ENCODE measurements at regions not wholly inside any gene's neighbourhood (a gene's known extent, or its start where the extent isn't known, plus 50 kb on each side); places are given as distances from the start of the nearest gene placed in this dataset.
"Not testable (repeated sequence)": the region's sequence is repeated elsewhere in the genome, so short reads cannot be mapped to it uniquely, and the experiment has no call there.

GRCh38 chr2:209194717-209195116 is 229.1 kb upstream of the MAP2 start:
- Histone ChIP-seq H3K4me3 (ENCODE audit: low read length) (no peak overlapping the region), H3K4me1 (ENCODE audit: control insufficient read depth, insufficient read depth, low read length) (no peaks in the 10 kb centered on the region), H3K4me2 (ENCODE audit: low read length) (no peak overlapping the region), H3K36me3 (ENCODE audit: insufficient read depth, low read length) (no peaks in the 10 kb centered on the region), H3K9me3 (replicated peaks; ENCODE audit: low read length) (no peaks in the 10 kb centered on the region), H3K27me3 (ENCODE audit: control insufficient read depth, insufficient read depth, low read length) (no peaks in the 10 kb centered on the region), H3K9ac (ENCODE audit: low read depth, low read length) (no peak overlapping the region)

GRCh38 chr2:209208211-209208610 is 215.6 kb upstream of the MAP2 start:
- peak overlapping the region; percentile 63 for H3K4me3 ChIP-seq (ENCODE audit: low read length)

GRCh38 chr2:209209943-209210342 is 213.9 kb upstream of the MAP2 start:
- Histone ChIP-seq H3K9ac (ENCODE audit: low read depth, low read length) (no peak overlapping the region), H3K4me1 (ENCODE audit: control insufficient read depth, insufficient read depth, low read length) (no peaks in the 10 kb centered on the region), H3K4me2 (ENCODE audit: low read length) (no peak overlapping the region), H3K36me3 (ENCODE audit: insufficient read depth, low read length) (no peaks in the 10 kb centered on the region), H3K9me3 (replicated peaks; ENCODE audit: low read length) (no peaks in the 10 kb centered on the region), H3K4me3 (ENCODE audit: low read length) (no peak overlapping the region), H3K27me3 (ENCODE audit: control insufficient read depth, insufficient read depth, low read length) (no peaks in the 10 kb centered on the region)

More at GRCh38 chr2:209208211-209208610, 215.6 kb upstream of the MAP2 start:
- no peaks in the 10 kb centered on the region for H3K27me3 ChIP-seq (ENCODE audit: control insufficient read depth, insufficient read depth, low read length)
- H3K9me3 ChIP-seq (replicated peaks; ENCODE audit: low read length): no peaks in the 10 kb centered on the region
- no peak overlapping the region for H3K9ac ChIP-seq (ENCODE audit: low read depth, low read length)
- H3K4me1 ChIP-seq (ENCODE audit: control insufficient read depth, insufficient read depth, low read length): no peaks in the 10 kb centered on the region
- peak overlapping the region; percentile 77 for H3K4me2 ChIP-seq (ENCODE audit: low read length)
- no peaks in the 10 kb centered on the region for H3K36me3 ChIP-seq (ENCODE audit: insufficient read depth, low read length)

GRCh38 chr2:209230560-209230959 is 193.3 kb upstream of the MAP2 start:
- no peak overlapping the region for H3K9ac ChIP-seq (ENCODE audit: low read depth, low read length)
- H3K4me2 ChIP-seq (ENCODE audit: low read length): no peak overlapping the region
- no peaks in the 10 kb centered on the region for H3K27me3 ChIP-seq (ENCODE audit: control insufficient read depth, insufficient read depth, low read length)
- no peaks in the 10 kb centered on the region for H3K36me3 ChIP-seq (ENCODE audit: insufficient read depth, low read length)
- no peak overlapping the region for H3K4me3 ChIP-seq (ENCODE audit: low read length)
- H3K9me3 ChIP-seq (replicated peaks; ENCODE audit: low read length): no peaks in the 10 kb centered on the region
- H3K4me1 ChIP-seq (ENCODE audit: control insufficient read depth, insufficient read depth, low read length): no peaks in the 10 kb centered on the region

GRCh38 chr2:209236377-209236776 is 187.5 kb upstream of the MAP2 start:
- Histone ChIP-seq H3K9me3 (replicated peaks; ENCODE audit: low read length) (no peaks in the 10 kb centered on the region), H3K4me3 (ENCODE audit: low read length) (no peak overlapping the region), H3K9ac (ENCODE audit: low read depth, low read length) (no peak overlapping the region), H3K4me1 (ENCODE audit: control insufficient read depth, insufficient read depth, low read length) (no peaks in the 10 kb centered on the region), H3K27me3 (ENCODE audit: control insufficient read depth, insufficient read depth, low read length) (no peaks in the 10 kb centered on the region), H3K4me2 (ENCODE audit: low read length) (no peak overlapping the region), H3K36me3 (ENCODE audit: insufficient read depth, low read length) (no peaks in the 10 kb centered on the region)

GRCh38 chr2:209238765-209239584 is 184.9 kb upstream of the MAP2 start:
- Histone ChIP-seq H3K36me3 (ENCODE audit: insufficient read depth, low read length) (no peaks in the 10 kb centered on the region), H3K9ac (ENCODE audit: low read depth, low read length) (no peak overlapping the region), H3K27me3 (ENCODE audit: control insufficient read depth, insufficient read depth, low read length) (no peaks in the 10 kb centered on the region), H3K9me3 (replicated peaks; ENCODE audit: low read length) (no peaks in the 10 kb centered on the region), H3K4me3 (ENCODE audit: low read length) (no peak overlapping the region), H3K4me2 (ENCODE audit: low read length) (no peak overlapping the region), H3K4me1 (ENCODE audit: control insufficient read depth, insufficient read depth, low read length) (no peaks in the 10 kb centered on the region)

GRCh38 chr2:209239585-209239938 is 184.3 kb upstream of the MAP2 start:
- Histone ChIP-seq H3K4me3 (ENCODE audit: low read length) (no peak overlapping the region), H3K27me3 (ENCODE audit: control insufficient read depth, insufficient read depth, low read length) (no peaks in the 10 kb centered on the region), H3K9me3 (replicated peaks; ENCODE audit: low read length) (no peaks in the 10 kb centered on the region), H3K4me2 (ENCODE audit: low read length) (no peak overlapping the region), H3K4me1 (ENCODE audit: control insufficient read depth, insufficient read depth, low read length) (no peaks in the 10 kb centered on the region), H3K36me3 (ENCODE audit: insufficient read depth, low read length) (no peaks in the 10 kb centered on the region), H3K9ac (ENCODE audit: low read depth, low read length) (no peak overlapping the region)

GRCh38 chr2:209240204-209240603 is 183.6 kb upstream of the MAP2 start:
- no peaks in the 10 kb centered on the region for H3K9me3 ChIP-seq (replicated peaks; ENCODE audit: low read length)
- no peaks in the 10 kb centered on the region for H3K4me1 ChIP-seq (ENCODE audit: control insufficient read depth, insufficient read depth, low read length)
- H3K27me3 ChIP-seq (ENCODE audit: control insufficient read depth, insufficient read depth, low read length): no peaks in the 10 kb centered on the region
- H3K4me2 ChIP-seq (ENCODE audit: low read length): no peak overlapping the region
- no peak overlapping the region for H3K9ac ChIP-seq (ENCODE audit: low read depth, low read length)
- H3K36me3 ChIP-seq (ENCODE audit: insufficient read depth, low read length): no peaks in the 10 kb centered on the region
- H3K4me3 ChIP-seq (ENCODE audit: low read length): no peak overlapping the region

GRCh38 chr2:209253544-209253943 is 170.3 kb upstream of the MAP2 start:
- H3K36me3 ChIP-seq (ENCODE audit: insufficient read depth, low read length): no peaks in the 10 kb centered on the region
- H3K9me3 ChIP-seq (replicated peaks; ENCODE audit: low read length): no peaks in the 10 kb centered on the region
- no peaks in the 10 kb centered on the region for H3K4me1 ChIP-seq (ENCODE audit: control insufficient read depth, insufficient read depth, low read length)
- H3K27me3 ChIP-seq (ENCODE audit: control insufficient read depth, insufficient read depth, low read length): no peaks in the 10 kb centered on the region
- no peak overlapping the region for H3K4me3 ChIP-seq (ENCODE audit: low read length)
- no peak overlapping the region for H3K9ac ChIP-seq (ENCODE audit: low read depth, low read length)
- no peak overlapping the region for H3K4me2 ChIP-seq (ENCODE audit: low read length)

GRCh38 chr2:209259767-209260166 is 164.1 kb upstream of the MAP2 start:
- Histone ChIP-seq H3K4me2 (ENCODE audit: low read length) (no peak overlapping the region), H3K36me3 (ENCODE audit: insufficient read depth, low read length) (no peaks in the 10 kb centered on the region), H3K4me1 (ENCODE audit: control insufficient read depth, insufficient read depth, low read length) (no peaks in the 10 kb centered on the region), H3K4me3 (ENCODE audit: low read length) (no peak overlapping the region), H3K9ac (ENCODE audit: low read depth, low read length) (no peak overlapping the region), H3K27me3 (ENCODE audit: control insufficient read depth, insufficient read depth, low read length) (no peaks in the 10 kb centered on the region), H3K9me3 (replicated peaks; ENCODE audit: low read length) (no peaks in the 10 kb centered on the region)

- Histone ChIP-seq H3K27me3 (ENCODE audit: control insufficient read depth, insufficient read depth, low read length) (no peaks in the 10 kb centered on the region), H3K36me3 (ENCODE audit: insufficient read depth, low read length) (no peaks in the 10 kb centered on the region), H3K4me3 (ENCODE audit: low read length) (no peak overlapping the region), H3K4me1 (ENCODE audit: control insufficient read depth, insufficient read depth, low read length) (no peaks in the 10 kb centered on the region), H3K4me2 (ENCODE audit: low read length) (no peak overlapping the region), H3K9ac (ENCODE audit: low read depth, low read length) (no peak overlapping the region), H3K9me3 (replicated peaks; ENCODE audit: low read length) (no peaks in the 10 kb centered on the region)
Observed at GRCh38 chr2:209260281-209260680, 163.6 kb upstream of the MAP2 start.

GRCh38 chr2:209261366-209262053 is 162.3 kb upstream of the MAP2 start:
- not testable (repeated sequence) for H3K4me1 ChIP-seq (ENCODE audit: control insufficient read depth, insufficient read depth, low read length); H3K27me3 ChIP-seq (ENCODE audit: control insufficient read depth, insufficient read depth, low read length); H3K9ac ChIP-seq (ENCODE audit: low read depth, low read length); H3K4me3 ChIP-seq (ENCODE audit: low read length); H3K4me2 ChIP-seq (ENCODE audit: low read length); H3K9me3 ChIP-seq (replicated peaks; ENCODE audit: low read length); H3K36me3 ChIP-seq (ENCODE audit: insufficient read depth, low read length)

All from skeletal muscle satellite cell (primary cell).